Left forelimb (tissue), 1 donor: ENCODE measurements at regions not wholly inside any gene's neighbourhood (a gene's known extent, or its start where the extent isn't known, plus 50 kb on each side); places are given as distances from the start of the nearest gene placed in this dataset.

Experiments
- DNase-seq: peaks from one replicate; pipeline ENCODE4 v3.0.0-alpha.2; 2018; ENCODE audit warnings: low spot score

GRCh38 chr11:119520966-119521365, 98.0 kb upstream of the THY1 start:
- DNase-seq = no peak

DNA sequence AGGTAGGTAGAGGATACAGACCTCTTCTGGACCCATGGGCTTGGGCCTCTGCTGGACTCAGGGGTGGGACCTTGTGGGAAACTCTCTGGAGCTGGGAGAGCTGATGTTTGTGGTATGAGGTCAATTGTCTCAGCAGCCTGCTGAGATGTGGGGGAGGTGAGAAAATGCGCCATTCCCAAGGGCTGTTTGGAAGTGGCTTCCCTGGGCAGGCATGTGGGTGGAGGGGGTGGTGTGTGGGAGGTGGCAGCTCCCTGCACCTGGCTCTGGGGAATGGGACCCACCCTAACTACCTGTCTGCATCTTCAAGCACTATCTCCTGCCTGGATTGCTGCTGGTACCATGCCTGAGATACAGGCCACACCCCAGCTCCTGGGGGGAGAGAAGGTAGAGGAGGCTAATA, 97.4 kb upstream of the THY1 start:
- no peak for DNase-seq

- no peak for DNase-seq
Observed at GRCh38 chr11:119519796-119520195, 96.8 kb upstream of the THY1 start.

GRCh38 chr11:119518746-119519730, 96.1 kb upstream of the THY1 start:
- DNase-seq = no peak

DNA sequence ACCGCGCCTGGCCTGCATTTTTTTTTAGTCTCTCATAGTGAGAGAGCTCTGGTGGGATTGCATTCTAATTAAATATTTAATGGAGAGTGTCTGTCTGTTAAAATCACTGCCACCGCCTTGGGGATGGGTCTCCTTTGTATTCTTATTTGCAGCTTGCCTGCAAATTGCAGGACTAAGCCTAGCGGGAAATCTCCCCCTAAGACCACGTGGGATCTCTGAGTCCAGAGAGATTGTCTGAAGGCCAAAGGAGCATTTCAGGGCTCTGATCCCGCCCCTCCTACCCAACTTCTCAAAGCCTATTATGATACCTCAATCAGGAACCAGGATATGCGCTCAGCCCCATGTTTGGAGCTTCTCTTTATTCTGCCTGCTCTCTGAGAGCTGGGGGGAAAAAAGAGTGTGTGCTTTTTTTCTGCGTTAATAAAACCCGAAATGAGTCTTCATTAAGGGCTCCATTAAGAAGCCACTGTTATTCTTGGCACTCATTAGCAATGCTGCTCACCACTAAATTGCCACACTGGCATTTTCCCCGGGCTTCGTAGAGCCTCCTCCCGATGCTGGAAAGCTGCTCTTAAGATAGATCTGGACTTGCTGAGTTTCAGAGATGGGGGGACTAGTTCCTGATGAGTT, 92.9 kb upstream of the THY1 start:
- DNase-seq = no peak

DNA sequence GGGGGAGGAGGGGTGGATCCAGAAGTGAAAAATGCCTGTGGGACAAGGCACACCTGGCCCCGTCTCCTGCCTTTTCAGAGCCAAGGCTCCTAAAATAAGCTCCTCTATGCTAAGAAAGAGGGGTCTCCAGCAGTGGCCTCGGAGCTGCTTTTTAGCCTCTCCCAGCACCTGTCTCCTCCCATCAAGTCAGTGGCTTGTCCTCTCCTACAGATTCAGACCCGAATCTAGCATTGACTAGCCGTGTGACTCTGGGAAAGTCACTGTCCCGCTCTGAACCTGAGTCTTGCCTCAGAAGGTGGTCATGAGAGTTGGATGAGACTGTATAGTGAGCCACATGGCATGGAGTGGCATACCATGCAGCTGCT, 90.8 kb upstream of the THY1 start:
- no peak for DNase-seq

- DNase-seq = no peak
Observed at GRCh38 chr11:119513131-119513805, 90.3 kb upstream of the THY1 start.

DNA sequence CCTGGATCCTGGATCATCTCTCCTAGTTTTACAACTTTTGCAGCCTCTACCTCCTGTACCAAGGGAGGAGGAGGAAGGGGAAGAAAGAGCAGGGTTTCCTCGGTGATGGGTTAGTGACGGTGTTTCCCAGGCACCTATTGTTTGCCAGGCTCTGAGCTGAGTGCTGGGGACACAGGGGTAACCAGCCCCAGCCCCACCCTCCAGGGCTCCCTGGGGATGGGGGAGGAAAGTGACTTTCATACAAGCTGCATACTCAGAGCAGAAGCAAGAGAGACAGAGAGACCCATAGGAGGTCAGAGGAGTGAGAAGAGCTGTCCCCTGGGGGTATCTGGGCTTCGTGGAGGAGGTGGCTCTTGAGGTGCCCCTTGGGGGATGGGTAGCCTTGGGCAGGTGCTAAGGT, 89.4 kb upstream of the THY1 start:
- no peak for DNase-seq

DNA sequence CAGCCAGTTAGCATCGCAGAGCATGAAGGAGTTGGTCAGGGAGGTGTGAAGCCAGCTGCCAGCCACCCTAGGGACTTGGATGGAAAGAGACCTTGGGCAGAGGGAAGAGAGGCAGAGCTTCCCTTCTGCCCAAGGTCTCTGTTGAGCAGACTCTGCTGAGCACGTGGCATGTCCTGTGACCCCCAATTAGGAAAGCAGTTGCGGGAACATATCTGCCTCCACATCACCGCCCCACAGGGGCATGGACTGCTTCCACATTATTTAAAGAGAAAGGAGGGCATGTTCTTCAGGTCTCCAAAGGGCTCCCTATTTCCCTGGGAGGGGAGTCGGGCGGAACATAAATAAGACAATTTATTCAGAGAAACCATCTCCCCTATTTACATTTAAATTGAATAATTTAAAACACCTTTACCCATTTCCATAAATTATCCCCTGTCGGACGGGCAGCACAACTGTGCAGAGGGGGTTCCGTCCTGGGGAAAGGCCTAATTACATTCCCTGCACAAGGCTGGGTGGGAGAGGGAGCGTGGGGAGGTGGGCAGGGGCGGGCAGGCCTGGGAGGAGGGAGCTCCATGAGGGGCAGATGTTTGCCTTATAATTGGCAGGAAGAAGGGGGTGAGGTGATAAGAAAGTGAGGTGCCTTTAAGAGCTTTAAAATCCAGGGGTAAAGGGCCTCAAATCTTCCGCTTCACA, 88.8 kb upstream of the THY1 start:
- no peak for DNase-seq

DNA sequence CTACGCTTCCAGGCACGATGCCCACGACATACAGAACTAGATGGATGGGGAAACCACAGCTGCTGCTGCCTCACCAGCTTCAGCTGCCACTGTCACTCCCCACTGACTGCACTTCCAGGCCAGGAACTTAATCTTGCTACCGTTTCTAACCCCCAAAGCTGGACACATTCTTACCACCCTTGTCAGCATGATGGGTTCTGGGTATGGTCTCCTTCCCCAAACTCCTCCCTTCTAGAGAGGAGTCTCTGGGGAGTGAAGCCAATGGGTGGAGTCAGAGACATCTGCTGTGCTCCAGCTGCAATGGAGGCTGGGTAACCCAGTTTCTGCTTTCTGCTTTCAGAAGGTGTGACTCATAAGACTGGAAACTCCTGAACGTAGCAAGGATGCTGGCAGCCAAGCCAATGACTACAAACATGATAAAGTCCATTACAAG, 87.0 kb upstream of the THY1 start:
- no peak for DNase-seq

- DNase-seq = no peak
Observed at GRCh38 chr11:119509282-119509841, 86.4 kb upstream of the THY1 start.

- no peak for DNase-seq
Observed at GRCh38 chr11:119506436-119506835, 83.5 kb upstream of the THY1 start.

DNA sequence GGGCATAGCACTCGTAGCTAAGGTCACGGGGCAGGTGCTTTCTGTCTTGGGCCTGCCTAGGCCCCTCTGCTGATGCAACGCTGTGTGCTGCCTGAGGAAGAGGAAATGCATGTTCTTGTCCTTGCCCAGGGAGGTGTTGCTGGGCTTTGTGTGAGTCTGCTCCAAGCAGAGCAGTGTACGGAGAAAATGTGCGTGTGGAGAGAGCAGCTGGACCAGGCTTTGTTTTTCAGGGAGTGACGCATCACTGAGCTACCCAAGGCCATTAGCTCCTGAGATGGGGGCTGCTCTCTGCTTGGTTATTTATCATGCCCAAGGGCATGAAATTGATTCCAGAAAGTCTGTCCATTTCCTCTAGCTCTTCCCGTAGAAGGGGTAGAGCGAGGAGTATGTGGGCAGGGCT, 82.9 kb upstream of the THY1 start:
- DNase-seq = no peak

DNA sequence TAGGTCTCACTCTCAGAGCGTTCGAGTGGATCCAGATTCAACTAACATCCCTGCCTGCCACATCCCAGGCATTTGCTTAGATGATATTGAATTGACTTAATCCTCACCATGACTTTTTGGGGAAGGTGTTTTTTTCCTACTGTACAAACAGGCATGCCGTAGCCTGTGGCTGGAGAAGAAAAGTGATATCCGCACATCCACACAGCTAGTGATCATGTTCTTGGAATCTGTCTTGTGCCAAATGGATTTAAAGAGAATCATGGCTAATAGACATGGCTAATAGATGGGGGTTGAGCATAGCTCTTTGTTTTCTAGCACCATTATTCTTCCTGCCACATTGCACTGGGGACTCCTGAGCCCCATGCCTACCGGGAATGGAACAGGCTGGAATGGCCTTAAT, 82.1 kb upstream of the THY1 start:
- DNase-seq = no peak

DNA sequence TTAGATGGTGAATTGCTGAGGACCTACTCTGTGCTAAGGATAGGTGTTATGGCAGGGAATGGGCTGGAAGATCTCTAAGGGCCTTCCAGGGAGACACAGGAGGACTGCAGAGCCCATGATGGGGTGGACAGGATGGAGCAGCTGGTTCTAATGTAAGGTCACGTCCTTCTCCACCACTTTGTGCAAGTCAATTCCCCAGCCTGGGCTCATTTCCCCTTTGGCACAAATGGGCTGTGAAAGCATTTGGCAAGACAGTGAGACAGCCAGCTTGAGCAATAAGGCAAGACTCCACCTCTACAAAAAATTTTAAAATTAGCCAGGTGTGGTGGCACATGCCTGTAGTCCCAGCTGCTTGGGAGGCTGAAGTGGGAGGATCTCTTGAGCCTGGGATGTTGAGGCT, 81.4 kb upstream of the THY1 start:
- DNase-seq = no peak

- DNase-seq = no peak
Observed at GRCh38 chr11:119501777-119502405, 78.9 kb upstream of the THY1 start.

- no peak for DNase-seq
Observed at GRCh38 chr11:119497717-119498116, 74.7 kb upstream of the THY1 start.

- DNase-seq = no peak
Observed at GRCh38 chr11:119496997-119497396, 74.0 kb upstream of the THY1 start.

- no peak for DNase-seq
Observed at GRCh38 chr11:119496469-119496868, 73.5 kb upstream of the THY1 start.

- DNase-seq = no peak
Observed at GRCh38 chr11:119493712-119494111, 70.7 kb upstream of the THY1 start.

DNA sequence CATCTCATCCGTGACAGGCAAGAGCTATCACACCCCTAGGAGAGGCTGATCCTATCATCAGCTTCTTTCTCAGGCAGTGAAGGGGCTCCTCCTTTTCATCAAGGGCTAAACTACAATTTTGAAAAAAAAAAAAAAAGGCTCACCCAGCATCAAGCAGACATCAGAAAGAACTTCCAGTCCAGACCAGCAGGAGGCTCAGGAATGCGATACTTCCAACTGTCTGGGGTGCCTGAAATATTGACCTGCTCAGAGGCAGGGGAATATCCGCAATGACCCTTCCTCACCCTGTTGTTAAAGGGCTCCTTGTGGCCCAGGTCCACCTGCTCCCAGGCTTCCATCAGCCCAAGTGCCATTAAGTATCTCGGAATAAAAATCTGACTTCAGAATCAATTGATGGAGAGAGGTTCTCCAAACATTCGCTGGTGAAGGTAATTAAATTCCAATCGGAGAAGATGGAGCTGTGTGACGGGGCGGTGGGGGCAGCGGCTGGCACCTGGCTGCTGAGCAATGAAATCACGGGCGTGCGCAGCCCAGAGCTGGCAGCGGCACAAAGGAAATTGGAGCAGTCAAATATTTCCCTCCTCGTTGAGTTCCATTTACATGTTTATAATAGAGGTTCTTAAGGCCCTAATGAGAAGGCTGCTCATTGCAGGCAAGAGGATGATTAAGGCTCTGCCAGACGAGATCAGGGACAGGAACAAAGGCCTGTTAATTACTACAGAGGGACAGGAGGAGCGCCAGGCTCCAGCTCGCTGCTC, 69.0 kb upstream of the THY1 start:
- DNase-seq = no peak
